SK-N-SH (cell line): ENCODE measurements at regions not wholly inside any gene's neighbourhood (a gene's known extent, or its start where the extent isn't known, plus 50 kb on each side); places are given as distances from the start of the nearest gene placed in this dataset.

Experiments
- CTCF ChIA-PET: fragments of 300-600, 350-600 bp; formaldehyde crosslinking; extraction: SDS; loops from one replicate; lab custom pipeline; 2021; lab: Yijun Ruan, JAX
- POLR2A ChIA-PET: fragments of 350-600 bp; sonication (Branson Sonifier 250); formaldehyde crosslinking; extraction: SDS; loops from one replicate; lab custom pipeline; 2020; ENCODE audit warnings: antibody characterized with exemption, inconsistent platforms; lab: Yijun Ruan, JAX
- DNase-seq: peaks from one replicate; pipeline ENCODE4 v3.0.0; 2012
- H2AFZ ChIP-seq: fragments of 200-600 bp; sonication (generic); 2 replicates; pipeline ENCODE4 v1.8.1; 2016; ENCODE audit warnings: antibody characterized with exemption, mild to moderate bottlenecking, low read depth
- H3F3A ChIP-seq: fragments of 200-600 bp; sonication (generic); replicated peaks from 2 replicates; pipeline ENCODE3; 2016; ENCODE audit warnings: antibody characterized with exemption, mild to moderate bottlenecking; ENCODE audit not compliant: insufficient read depth
- H3K27ac ChIP-seq, 2 experiments: fragments of 200-500 bp in 1 of 2; fragments of 200-600 bp in 1 of 2; sonication (Bioruptor generic) in 1 of 2; sonication (generic), shearing (Covaris generic) in 1 of 2; 2 replicates each; pipeline versions ENCODE4 v1.5.1 to v1.6.1; 2014 to 2016; ENCODE audit warnings: low read depth in 2 of 2, inconsistent platforms in 1 of 2, low read length in 1 of 2, mild to moderate bottlenecking in 1 of 2, mixed read lengths in 1 of 2
- H3K27me3 ChIP-seq: fragments of 200-600 bp; sonication (generic), shearing (Covaris generic); 2 replicates; pipeline ENCODE4 v1.6.1; 2016; ENCODE audit warnings: mixed run types; ENCODE audit not compliant: insufficient read depth
- H3K36me3 ChIP-seq, 2 experiments: fragments of 200-500 bp in 1 of 2; fragments of 200-600 bp in 1 of 2; sonication (Bioruptor generic) in 1 of 2; sonication (generic) in 1 of 2; replicated peaks in 1 of 2; 2 replicates each; pipeline versions ENCODE3 to v1.5.1; 2014 to 2016; ENCODE audit warnings: low read length in 1 of 2, mild to moderate bottlenecking in 1 of 2; ENCODE audit not compliant: insufficient read depth in 2 of 2, control insufficient read depth in 1 of 2
- H3K4me1 ChIP-seq, 2 experiments: fragments of 200-500 bp in 1 of 2; fragments of 200-600 bp in 1 of 2; sonication (Bioruptor generic) in 1 of 2; sonication (generic), shearing (Covaris generic) in 1 of 2; 2 replicates each; pipeline versions ENCODE4 v1.5.1 to v1.6.1; 2014 to 2016; ENCODE audit warnings: low read depth in 1 of 2, low read length in 1 of 2, mixed run types in 1 of 2; ENCODE audit not compliant: insufficient read depth in 2 of 2, control insufficient read depth in 1 of 2
- H3K4me2 ChIP-seq: fragments of 200-600 bp; sonication (generic), shearing (Covaris generic); 2 replicates; pipeline ENCODE4 v1.6.1; 2017; ENCODE audit warnings: mixed run types
- H3K4me3 ChIP-seq, 2 experiments: fragments of 200-500 bp in 1 of 2; fragments of 200-600 bp in 1 of 2; sonication (Bioruptor generic) in 1 of 2; sonication (generic), shearing (Covaris generic) in 1 of 2; 2 replicates each; pipeline versions ENCODE4 v1.5.1 to v1.8.1; 2014 to 2016; ENCODE audit warnings: low read depth in 2 of 2, inconsistent platforms in 1 of 2, low read length in 1 of 2, mild to moderate bottlenecking in 1 of 2, mixed read lengths in 1 of 2, moderate library complexity in 1 of 2
- H3K79me2 ChIP-seq: fragments of 200-600 bp; sonication (generic); 2 replicates; pipeline ENCODE4 v1.8.1; 2017; ENCODE audit warnings: mild to moderate bottlenecking; ENCODE audit not compliant: insufficient read depth
- H3K9ac ChIP-seq: fragments of 200-600 bp; sonication (generic); 2 replicates; pipeline ENCODE4 v1.6.1; 2017; ENCODE audit warnings: mixed run types
- H3K9me2 ChIP-seq: fragments of 200-600 bp; sonication (generic); 2 replicates; pipeline ENCODE4 v1.6.1; 2017; ENCODE audit warnings: mixed run types
- H3K9me3 ChIP-seq: fragments of 200-600 bp; sonication (generic); 2 replicates; pipeline ENCODE4 v1.6.1; 2017; ENCODE audit warnings: mixed run types, mild to moderate bottlenecking, moderate library complexity
- H4K20me1 ChIP-seq: fragments of 200-600 bp; sonication (generic); 2 replicates; pipeline ENCODE4 v1.6.1; 2017; ENCODE audit warnings: mild to moderate bottlenecking, mixed run types; ENCODE audit not compliant: insufficient read depth
- ELF1 ChIP-seq: IDR thresholded peaks from 2 replicates; pipeline ENCODE4 v1.4.0; 2012
- EP300 ChIP-seq, 2 experiments: IDR thresholded peaks; 2 replicates each; pipeline versions ENCODE4 v1.4.0 to v1.6.1; 2012; ENCODE audit warnings: borderline replicate concordance in 1 of 2, low read depth in 1 of 2, low read length in 1 of 2
- EZH2phosphoT487 ChIP-seq: fragments of 200-600 bp; sonication (generic); IDR thresholded peaks from 2 replicates; pipeline ENCODE4 v1.6.1; 2017; ENCODE audit warnings: low read depth, mixed run types, mild to moderate bottlenecking, antibody characterized with exemption, moderate library complexity, borderline replicate concordance
- FOSL2 ChIP-seq: IDR thresholded peaks from 2 replicates; pipeline ENCODE4 v1.4.0; 2012; ENCODE audit warnings: low read depth, mild to moderate bottlenecking, moderate library complexity, borderline replicate concordance
- FOXM1 ChIP-seq: IDR thresholded peaks from 2 replicates; pipeline ENCODE4 v1.4.0; 2012; ENCODE audit warnings: low read depth, mild to moderate bottlenecking
- GABPA ChIP-seq: IDR thresholded peaks from 2 replicates; pipeline ENCODE4 v1.4.0; 2012; ENCODE audit warnings: low read depth, mild to moderate bottlenecking
- GATA2 ChIP-seq: sonication (generic); formaldehyde crosslinking; IDR thresholded peaks from 2 replicates; pipeline ENCODE4 v1.5.0; 2020; ENCODE audit warnings: mild to moderate bottlenecking, missing genetic modification reagents
- MAX ChIP-seq: IDR thresholded peaks from 2 replicates; pipeline ENCODE4 v1.4.0; 2012; ENCODE audit warnings: low read depth
- MEF2A ChIP-seq: IDR thresholded peaks from 2 replicates; pipeline ENCODE4 v1.4.0; 2012; ENCODE audit warnings: low read depth, borderline replicate concordance
- NFIC ChIP-seq: IDR thresholded peaks from 2 replicates; pipeline ENCODE4 v1.4.0; 2012; ENCODE audit warnings: borderline replicate concordance
- NRF1 ChIP-seq: IDR thresholded peaks from 2 replicates; pipeline ENCODE4 v1.6.1; 2012; ENCODE audit warnings: low read depth, mild to moderate bottlenecking, low read length
- POLR2AphosphoS5 ChIP-seq: IDR thresholded peaks from 2 replicates; pipeline ENCODE4 v1.6.1; 2012; ENCODE audit warnings: low read depth, low read length
- WGBS: methylation state at CpG from one replicate; pipeline ENCODE4 v1.1.6; 2017; ENCODE audit warnings: low lambda C conversion rate; 5-methylcytosine and 5-hydroxymethylcytosine counted together
- TF ChIP-seq, protein P1 (sequence below): IDR thresholded peaks from 2 replicates; pipeline ENCODE4 v1.4.0; 2012; ENCODE audit warnings: low read depth, borderline replicate concordance
- TF ChIP-seq, protein P2 (sequence below): IDR thresholded peaks from 2 replicates; pipeline ENCODE4 v1.6.1; 2012; ENCODE audit warnings: mild to moderate bottlenecking, low read depth, low read length, moderate library complexity
- TF ChIP-seq, protein P3 (sequence below): fragments of 150-350 bp; IDR thresholded peaks from 2 replicates; pipeline ENCODE4 v1.6.1; 2016; ENCODE audit warnings: mild to moderate bottlenecking, low read depth, low read length

GRCh38 chr5:63121471-63121870, 542.9 kb downstream of the LRRC70 start:
- 26% methylated on average over 3 of the region's 3 CpGs for WGBS

More at GRCh38 chr5:63121471-63121870, 542.9 kb downstream of the LRRC70 start:
- Histone ChIP-seq H4K20me1 (no peaks in the 10 kb centered on the region), H2AFZ (no peak overlapping the region), H3K4me2 (no peak overlapping the region), H3F3A (no peaks in the 10 kb centered on the region), H3K27ac (no peak overlapping the region), H3K9me3 (no peaks in the 10 kb centered on the region), H3K4me3 (no peak overlapping the region), H3K79me2 (no peaks in the 10 kb centered on the region), H3K4me1 (0 out of 4 replicates have a peak, but pooled peaks cover 0 to 2% of the 10 kb centered on the region in 2 experiments), H3K9me2 (no peaks in the 10 kb centered on the region), H3K27me3 (no peaks in the 10 kb centered on the region), H3K36me3 (no peaks in the 10 kb centered on the region), H3K9ac (no peak overlapping the region)
- ChIA-PET CTCF (interaction anchor here (0.9 kb wide), 1 partner anchor 18 kb away, joined by 4 read pairs; no protein-coding TSS in a partner anchor), POLR2A (no interaction called here)
- TF ChIP-seq FOSL2 (no peak), NRF1 (no peak), MEF2A (no peak), EZH2phosphoT487 (no peak), MAX (no peak), GABPA (no peak), NFIC (no peak), EP300 (IDR thresholded peaks at IDR 0.05; ENCODE audit: borderline replicate concordance in 1 of 2, low read depth in 1 of 2, low read length in 1 of 2) (no peak), FOXM1 (no peak), GATA2 (CRISPR knock-in tag) (no peak), POLR2AphosphoS5 (no peak), ELF1 (no peak)
- TF ChIP-seq, protein P1, sequence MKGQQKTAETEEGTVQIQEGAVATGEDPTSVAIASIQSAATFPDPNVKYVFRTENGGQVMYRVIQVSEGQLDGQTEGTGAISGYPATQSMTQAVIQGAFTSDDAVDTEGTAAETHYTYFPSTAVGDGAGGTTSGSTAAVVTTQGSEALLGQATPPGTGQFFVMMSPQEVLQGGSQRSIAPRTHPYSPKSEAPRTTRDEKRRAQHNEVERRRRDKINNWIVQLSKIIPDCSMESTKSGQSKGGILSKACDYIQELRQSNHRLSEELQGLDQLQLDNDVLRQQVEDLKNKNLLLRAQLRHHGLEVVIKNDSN = no peak
- TF ChIP-seq, protein P2, sequence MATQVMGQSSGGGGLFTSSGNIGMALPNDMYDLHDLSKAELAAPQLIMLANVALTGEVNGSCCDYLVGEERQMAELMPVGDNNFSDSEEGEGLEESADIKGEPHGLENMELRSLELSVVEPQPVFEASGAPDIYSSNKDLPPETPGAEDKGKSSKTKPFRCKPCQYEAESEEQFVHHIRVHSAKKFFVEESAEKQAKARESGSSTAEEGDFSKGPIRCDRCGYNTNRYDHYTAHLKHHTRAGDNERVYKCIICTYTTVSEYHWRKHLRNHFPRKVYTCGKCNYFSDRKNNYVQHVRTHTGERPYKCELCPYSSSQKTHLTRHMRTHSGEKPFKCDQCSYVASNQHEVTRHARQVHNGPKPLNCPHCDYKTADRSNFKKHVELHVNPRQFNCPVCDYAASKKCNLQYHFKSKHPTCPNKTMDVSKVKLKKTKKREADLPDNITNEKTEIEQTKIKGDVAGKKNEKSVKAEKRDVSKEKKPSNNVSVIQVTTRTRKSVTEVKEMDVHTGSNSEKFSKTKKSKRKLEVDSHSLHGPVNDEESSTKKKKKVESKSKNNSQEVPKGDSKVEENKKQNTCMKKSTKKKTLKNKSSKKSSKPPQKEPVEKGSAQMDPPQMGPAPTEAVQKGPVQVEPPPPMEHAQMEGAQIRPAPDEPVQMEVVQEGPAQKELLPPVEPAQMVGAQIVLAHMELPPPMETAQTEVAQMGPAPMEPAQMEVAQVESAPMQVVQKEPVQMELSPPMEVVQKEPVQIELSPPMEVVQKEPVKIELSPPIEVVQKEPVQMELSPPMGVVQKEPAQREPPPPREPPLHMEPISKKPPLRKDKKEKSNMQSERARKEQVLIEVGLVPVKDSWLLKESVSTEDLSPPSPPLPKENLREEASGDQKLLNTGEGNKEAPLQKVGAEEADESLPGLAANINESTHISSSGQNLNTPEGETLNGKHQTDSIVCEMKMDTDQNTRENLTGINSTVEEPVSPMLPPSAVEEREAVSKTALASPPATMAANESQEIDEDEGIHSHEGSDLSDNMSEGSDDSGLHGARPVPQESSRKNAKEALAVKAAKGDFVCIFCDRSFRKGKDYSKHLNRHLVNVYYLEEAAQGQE = no peak
- TF ChIP-seq, protein P3, sequence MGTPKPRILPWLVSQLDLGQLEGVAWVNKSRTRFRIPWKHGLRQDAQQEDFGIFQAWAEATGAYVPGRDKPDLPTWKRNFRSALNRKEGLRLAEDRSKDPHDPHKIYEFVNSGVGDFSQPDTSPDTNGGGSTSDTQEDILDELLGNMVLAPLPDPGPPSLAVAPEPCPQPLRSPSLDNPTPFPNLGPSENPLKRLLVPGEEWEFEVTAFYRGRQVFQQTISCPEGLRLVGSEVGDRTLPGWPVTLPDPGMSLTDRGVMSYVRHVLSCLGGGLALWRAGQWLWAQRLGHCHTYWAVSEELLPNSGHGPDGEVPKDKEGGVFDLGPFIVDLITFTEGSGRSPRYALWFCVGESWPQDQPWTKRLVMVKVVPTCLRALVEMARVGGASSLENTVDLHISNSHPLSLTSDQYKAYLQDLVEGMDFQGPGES = no peak
- DNase-seq = no peak
